ENCODE measurements at regions not wholly inside any gene's neighbourhood (a gene's known extent, or its start where the extent isn't known, plus 50 kb on each side); places are given as distances from the start of the nearest gene placed in this dataset.

GRCh38 chr11:14583252-14584034 is 60.2 kb upstream of the PDE3B start:
- Histone ChIP-seq H3K4me1 (no peaks in the 10 kb centered on the region), H3K4me3 (no peak overlapping the region), H3K9me3 (no peaks in the 10 kb centered on the region), H3K27ac (peak overlapping the region; percentile 40 to 54), H3K36me3 (no peaks in the 10 kb centered on the region), H3K27me3 (no peaks in the 10 kb centered on the region)
- DNase-seq (ENCODE audit: low spot score in 2 of 2): peak in 1 of 2 donors; percentile 65
- no peak for TF ChIP-seq CTCF (IDR thresholded peaks at IDR 0.05)
- intact Hi-C loops (cut with DNase I): loop anchor here (2.0 kb wide), 1 partner anchor 61 kb away; no protein-coding TSS in a partner anchor

GRCh38 chr11:14584035-14584363 is 59.6 kb upstream of the PDE3B start:
- no peak overlapping the region for H3K4me3 ChIP-seq
- intact Hi-C loops (cut with DNase I): no loop called here
- H3K27ac ChIP-seq: peak overlapping the region in 1 of 2 donors; percentile 40
- no peaks in the 10 kb centered on the region for H3K27me3 ChIP-seq
- no peaks in the 10 kb centered on the region for H3K36me3 ChIP-seq
- H3K4me1 ChIP-seq: no peaks in the 10 kb centered on the region
- no peak for DNase-seq (ENCODE audit: low spot score in 2 of 2)
- no peak for TF ChIP-seq CTCF (IDR thresholded peaks at IDR 0.05)
- H3K9me3 ChIP-seq: no peaks in the 10 kb centered on the region

- intact Hi-C loops (cut with DNase I): no loop called here
- H3K27ac ChIP-seq: no peak overlapping the region
Observed at GRCh38 chr11:14584595-14584994, 59.0 kb upstream of the PDE3B start.

GRCh38 chr11:14585438-14585837 is 58.2 kb upstream of the PDE3B start:
- DNase-seq (ENCODE audit: low spot score in 2 of 2): no peak
- intact Hi-C loops (cut with DNase I): loop anchor here (5.0 kb wide), 1 partner anchor 38 kb away; no protein-coding TSS in a partner anchor
- Histone ChIP-seq H3K4me3 (no peak overlapping the region), H3K9me3 (no peaks in the 10 kb centered on the region), H3K36me3 (no peaks in the 10 kb centered on the region), H3K27me3 (no peaks in the 10 kb centered on the region), H3K27ac (no peak overlapping the region), H3K4me1 (no peaks in the 10 kb centered on the region)
- no peak for TF ChIP-seq CTCF (IDR thresholded peaks at IDR 0.05)

More at GRCh38 chr11:14584595-14584994, 59.0 kb upstream of the PDE3B start:
- TF ChIP-seq CTCF (IDR thresholded peaks at IDR 0.05): no peak
- Histone ChIP-seq H3K27me3 (no peaks in the 10 kb centered on the region), H3K9me3 (no peaks in the 10 kb centered on the region), H3K36me3 (no peaks in the 10 kb centered on the region), H3K4me1 (no peaks in the 10 kb centered on the region), H3K4me3 (no peak overlapping the region)
- DNase-seq (ENCODE audit: low spot score in 2 of 2): no peak

- Histone ChIP-seq H3K36me3 (no peaks in the 10 kb centered on the region), H3K27ac (peak overlapping the region in 1 of 2 donors; percentile 7), H3K4me1 (no peaks in the 10 kb centered on the region), H3K9me3 (no peaks in the 10 kb centered on the region), H3K4me3 (no peak overlapping the region), H3K27me3 (no peaks in the 10 kb centered on the region)
- DNase-seq (ENCODE audit: low spot score in 2 of 2): no peak
- no peak for TF ChIP-seq CTCF (IDR thresholded peaks at IDR 0.05)
- intact Hi-C loops (cut with DNase I): loop anchor here (5.0 kb wide), 1 partner anchor 40 kb away; no protein-coding TSS in a partner anchor
Observed at GRCh38 chr11:14587258-14587657, 56.3 kb upstream of the PDE3B start.

Measured in ascending aorta (tissue), 2 donors.